ENCODE measurements at regions not wholly inside any gene's neighbourhood (a gene's known extent, or its start where the extent isn't known, plus 50 kb on each side); places are given as distances from the start of the nearest gene placed in this dataset.

DNA sequence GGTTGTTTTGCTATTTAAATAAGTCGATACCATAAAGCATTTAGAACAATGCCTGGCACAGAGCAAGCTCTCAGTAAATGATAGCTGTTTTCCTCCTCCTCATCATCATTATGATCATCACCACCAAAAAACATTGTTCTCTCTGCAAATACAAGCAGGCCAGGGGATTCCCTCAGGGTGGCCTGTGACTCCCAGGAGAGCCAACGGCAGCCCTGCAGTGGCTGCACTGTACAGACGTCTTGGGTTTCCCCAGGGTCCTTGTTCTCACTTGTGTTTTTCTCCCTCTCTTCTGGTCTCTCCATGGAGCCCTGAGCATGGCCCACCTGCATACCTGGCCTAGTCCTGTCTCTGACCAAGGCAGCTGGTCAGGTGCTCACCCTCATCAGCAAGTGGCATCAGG lies 290.9 kb upstream of the PWP1 start:
- Mint-ChIP-seq H3K9me3 (ENCODE audit: low read depth) (peaks cover 3% of the 10 kb centered on the region), H3K4me1 (ENCODE audit: low read depth) (no peaks in the 10 kb centered on the region), H3K27me3 (ENCODE audit: low read depth) (peaks cover 4% of the 10 kb centered on the region), H3K36me3 (ENCODE audit: low read depth) (peaks cover 2% of the 10 kb centered on the region), H3K27ac (ENCODE audit: unreplicated experiment) (no peak overlapping the region), H3K4me3 (ENCODE audit: unreplicated experiment) (no peak overlapping the region)
- TF ChIP-seq, protein P1, sequence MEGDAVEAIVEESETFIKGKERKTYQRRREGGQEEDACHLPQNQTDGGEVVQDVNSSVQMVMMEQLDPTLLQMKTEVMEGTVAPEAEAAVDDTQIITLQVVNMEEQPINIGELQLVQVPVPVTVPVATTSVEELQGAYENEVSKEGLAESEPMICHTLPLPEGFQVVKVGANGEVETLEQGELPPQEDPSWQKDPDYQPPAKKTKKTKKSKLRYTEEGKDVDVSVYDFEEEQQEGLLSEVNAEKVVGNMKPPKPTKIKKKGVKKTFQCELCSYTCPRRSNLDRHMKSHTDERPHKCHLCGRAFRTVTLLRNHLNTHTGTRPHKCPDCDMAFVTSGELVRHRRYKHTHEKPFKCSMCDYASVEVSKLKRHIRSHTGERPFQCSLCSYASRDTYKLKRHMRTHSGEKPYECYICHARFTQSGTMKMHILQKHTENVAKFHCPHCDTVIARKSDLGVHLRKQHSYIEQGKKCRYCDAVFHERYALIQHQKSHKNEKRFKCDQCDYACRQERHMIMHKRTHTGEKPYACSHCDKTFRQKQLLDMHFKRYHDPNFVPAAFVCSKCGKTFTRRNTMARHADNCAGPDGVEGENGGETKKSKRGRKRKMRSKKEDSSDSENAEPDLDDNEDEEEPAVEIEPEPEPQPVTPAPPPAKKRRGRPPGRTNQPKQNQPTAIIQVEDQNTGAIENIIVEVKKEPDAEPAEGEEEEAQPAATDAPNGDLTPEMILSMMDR (IDR thresholded peaks at IDR 0.05): no peak
- no peak for DNase-seq (ENCODE audit: low spot score)

DNA sequence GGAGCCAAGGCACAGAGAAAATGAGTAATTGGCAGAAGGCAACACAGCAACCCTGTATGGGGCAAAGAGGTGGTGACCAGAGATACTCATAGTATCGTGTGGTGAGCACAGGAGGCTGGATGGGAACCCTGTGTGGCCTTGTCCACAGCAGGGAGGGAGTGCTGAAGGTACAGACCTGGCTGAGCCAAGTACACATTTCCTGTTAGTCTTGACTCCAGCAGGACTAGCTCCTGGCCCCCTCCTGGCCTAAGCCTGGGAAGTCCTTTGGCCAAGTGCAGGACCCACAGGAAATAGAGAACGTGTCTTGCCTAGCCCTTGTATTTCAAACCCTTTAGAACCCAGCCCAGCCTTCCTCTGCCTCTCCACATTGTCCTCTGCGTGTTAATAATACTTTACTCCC lies 289.8 kb upstream of the PWP1 start:
- no peak for DNase-seq (ENCODE audit: low spot score)
- TF ChIP-seq, protein P1 (IDR thresholded peaks at IDR 0.05): no peak
- Mint-ChIP-seq H3K27ac (ENCODE audit: unreplicated experiment) (no peak overlapping the region), H3K27me3 (ENCODE audit: low read depth) (peaks cover 4% of the 10 kb centered on the region), H3K4me1 (ENCODE audit: low read depth) (no peaks in the 10 kb centered on the region), H3K9me3 (ENCODE audit: low read depth) (no peaks in the 10 kb centered on the region), H3K36me3 (ENCODE audit: low read depth) (no peaks in the 10 kb centered on the region), H3K4me3 (ENCODE audit: unreplicated experiment) (no peak overlapping the region)

DNA sequence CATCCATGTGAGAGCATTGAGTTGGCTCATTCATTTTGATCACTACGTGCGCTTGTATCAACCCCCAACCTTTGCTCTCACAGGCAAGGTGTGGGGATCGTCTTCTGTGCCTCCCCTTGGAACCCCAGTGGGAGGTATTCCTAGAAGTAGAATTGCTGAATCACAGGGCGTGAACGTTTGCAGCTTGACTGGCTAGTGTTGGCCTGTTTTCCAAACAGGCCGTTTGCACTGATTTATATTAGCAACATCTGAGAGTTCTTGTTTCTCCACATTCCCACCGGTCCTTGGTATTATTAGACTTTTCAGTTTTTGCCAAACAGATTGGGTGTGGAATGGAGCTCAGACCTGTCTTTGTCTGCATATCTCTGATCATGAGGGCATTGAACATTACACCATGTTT lies 288.6 kb upstream of the PWP1 start:
- H3K9me3 Mint-ChIP-seq (ENCODE audit: low read depth): no peaks in the 10 kb centered on the region
- no peak overlapping the region for H3K27ac Mint-ChIP-seq (ENCODE audit: unreplicated experiment)
- TF ChIP-seq, protein P1 (IDR thresholded peaks at IDR 0.05): no peak
- H3K36me3 Mint-ChIP-seq (ENCODE audit: low read depth): no peaks in the 10 kb centered on the region
- H3K27me3 Mint-ChIP-seq (ENCODE audit: low read depth): peaks cover 2% of the 10 kb centered on the region
- DNase-seq (ENCODE audit: low spot score): no peak
- no peaks in the 10 kb centered on the region for H3K4me1 Mint-ChIP-seq (ENCODE audit: low read depth)
- H3K4me3 Mint-ChIP-seq (ENCODE audit: unreplicated experiment): no peak overlapping the region

DNA sequence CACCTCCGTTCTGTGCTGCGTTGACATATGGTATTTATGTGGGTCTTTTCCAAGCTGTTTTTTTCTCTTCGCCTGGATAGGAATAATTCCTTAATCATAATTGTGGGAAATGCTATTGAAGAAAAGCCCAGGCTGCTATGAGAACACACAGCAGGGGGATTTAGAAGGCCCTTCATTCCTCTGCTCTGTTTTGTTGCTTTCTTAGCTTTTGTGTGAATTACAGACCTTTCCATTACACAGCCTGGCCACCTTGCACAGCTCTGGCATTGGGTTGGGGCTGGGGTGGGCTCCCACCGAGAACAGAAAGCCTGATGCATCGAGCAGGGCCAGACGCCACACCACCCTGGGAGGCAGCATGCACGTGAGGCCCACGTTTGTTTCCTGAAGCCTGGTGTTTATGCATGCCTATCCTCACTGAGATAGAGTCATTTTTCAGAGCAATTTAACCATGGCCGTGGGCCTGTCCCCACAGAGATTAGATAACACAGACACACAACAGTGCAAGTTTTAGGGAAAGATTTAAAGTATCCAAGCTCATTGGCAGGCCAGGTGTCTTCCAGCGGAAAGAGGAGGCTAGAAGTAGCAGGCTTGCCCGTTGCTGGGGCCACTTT lies 287.6 kb upstream of the PWP1 start:
- no peaks in the 10 kb centered on the region for H3K27me3 Mint-ChIP-seq (ENCODE audit: low read depth)
- no peak overlapping the region for H3K4me3 Mint-ChIP-seq (ENCODE audit: unreplicated experiment)
- DNase-seq (ENCODE audit: low spot score): no peak
- TF ChIP-seq, protein P1 (IDR thresholded peaks at IDR 0.05): no peak
- H3K27ac Mint-ChIP-seq (ENCODE audit: unreplicated experiment): no peak overlapping the region
- H3K4me1 Mint-ChIP-seq (ENCODE audit: low read depth): no peaks in the 10 kb centered on the region
- H3K9me3 Mint-ChIP-seq (ENCODE audit: low read depth): no peaks in the 10 kb centered on the region
- H3K36me3 Mint-ChIP-seq (ENCODE audit: low read depth): no peaks in the 10 kb centered on the region

DNA sequence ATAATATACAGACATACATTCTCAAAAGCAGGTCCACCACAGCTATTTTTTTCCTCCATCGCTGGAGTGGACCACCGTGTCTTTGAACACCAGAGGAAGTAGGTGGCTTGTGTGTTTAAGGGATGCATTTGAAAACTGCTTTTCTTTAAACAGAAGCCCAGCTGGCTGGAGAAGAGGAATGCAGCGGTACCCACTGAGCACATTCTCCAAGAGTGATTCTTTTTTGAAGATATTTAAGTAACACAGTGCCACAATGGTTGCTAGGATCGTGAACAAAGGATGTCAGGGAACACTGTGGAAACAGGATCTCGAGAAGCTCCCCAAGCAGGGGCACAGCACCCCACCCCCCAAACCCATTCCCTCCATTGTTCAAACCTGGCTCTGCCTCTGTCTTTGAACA lies 286.6 kb upstream of the PWP1 start:
- no peaks in the 10 kb centered on the region for H3K9me3 Mint-ChIP-seq (ENCODE audit: low read depth)
- H3K27ac Mint-ChIP-seq (ENCODE audit: unreplicated experiment): no peak overlapping the region
- TF ChIP-seq, protein P1 (IDR thresholded peaks at IDR 0.05): no peak
- H3K27me3 Mint-ChIP-seq (ENCODE audit: low read depth): no peaks in the 10 kb centered on the region
- H3K4me1 Mint-ChIP-seq (ENCODE audit: low read depth): no peaks in the 10 kb centered on the region
- DNase-seq (ENCODE audit: low spot score): no peak
- H3K4me3 Mint-ChIP-seq (ENCODE audit: unreplicated experiment): no peak overlapping the region
- H3K36me3 Mint-ChIP-seq (ENCODE audit: low read depth): no peaks in the 10 kb centered on the region

Data from chondrocyte (in vitro differentiated cells).